PFSK-1 (cell line): ENCODE measurements at regions not wholly inside any gene's neighbourhood (a gene's known extent, or its start where the extent isn't known, plus 50 kb on each side); places are given as distances from the start of the nearest gene placed in this dataset.

Source experiments
- POLR2AphosphoS5 ChIP-seq: IDR thresholded peaks from 2 replicates; pipeline ENCODE4 v1.6.1; 2012; ENCODE audit warnings: low read depth, mild to moderate bottlenecking, control low read depth, low read length, moderate library complexity
- REST ChIP-seq, 2 experiments: IDR thresholded peaks; 2 replicates each; pipeline versions ENCODE4 v1.6.1 to v1.8.0; 2011 to 2012; ENCODE audit warnings: low read depth in 2 of 2, low read length in 2 of 2, control low read depth in 1 of 2, inconsistent platforms in 1 of 2, mild to moderate bottlenecking in 1 of 2, moderate library complexity in 1 of 2; ENCODE audit not compliant: insufficient read depth in 1 of 2
- SIN3A ChIP-seq: IDR thresholded peaks from 2 replicates; pipeline ENCODE4 v1.6.1; 2012; ENCODE audit warnings: mild to moderate bottlenecking, low read length, moderate library complexity, borderline replicate concordance; ENCODE audit not compliant: insufficient read depth
- TAF1 ChIP-seq: IDR thresholded peaks from 2 replicates; pipeline ENCODE4 v1.6.1; 2012; ENCODE audit warnings: low read length, control low read depth, borderline replicate concordance; ENCODE audit not compliant: insufficient read depth

- TF ChIP-seq POLR2AphosphoS5 (no peak), REST (IDR thresholded peaks at IDR 0.05; ENCODE audit: insufficient read depth in 1 of 2, low read depth in 2 of 2, low read length in 2 of 2) (no peak), TAF1 (no peak), SIN3A (no peak)
These were observed 632.8 kb downstream of the HACE1 start for GRCh38 chr6:104226790-104227446.
